Mesenchymal stem cell (in vitro differentiated cells and primary cell): ENCODE measurements at regions not wholly inside any gene's neighbourhood (a gene's known extent, or its start where the extent isn't known, plus 50 kb on each side); places are given as distances from the start of the nearest gene placed in this dataset.

ENCODE experiments used
- DNase-seq: peaks from one replicate; pipeline ENCODE4 v3.0.0-alpha.2; 2013
- H2AFZ ChIP-seq: one replicate; pipeline ENCODE4 v1.6.1; 2013; ENCODE audit warnings: low read depth, mild to moderate bottlenecking, control low read depth, inconsistent platforms, low read length, moderate library complexity
- H2AK5ac ChIP-seq: 2 replicates; pipeline ENCODE4 v1.6.1; 2013; ENCODE audit warnings: low read length, moderate library complexity, mild to moderate bottlenecking, inconsistent platforms; ENCODE audit not compliant: severe bottlenecking
- H2BK120ac ChIP-seq: one replicate; pipeline ENCODE4 v1.6.1; 2013; ENCODE audit warnings: low read depth, mild to moderate bottlenecking, inconsistent platforms, low read length, moderate library complexity
- H2BK12ac ChIP-seq, 2 experiments: one replicate each; pipeline ENCODE4 v1.6.1; 2013; ENCODE audit warnings: inconsistent platforms in 2 of 2, low read length in 2 of 2, mild to moderate bottlenecking in 2 of 2, moderate library complexity in 2 of 2, control low read depth in 1 of 2
- H2BK15ac ChIP-seq: one replicate; pipeline ENCODE4 v1.6.1; 2013; ENCODE audit warnings: mild to moderate bottlenecking, low read depth, inconsistent platforms; ENCODE audit not compliant: poor library complexity, severe bottlenecking
- H2BK5ac ChIP-seq: 2 replicates; pipeline ENCODE4 v1.6.1; 2013; ENCODE audit warnings: low read depth, mild to moderate bottlenecking, low read length, control low read depth, inconsistent platforms; ENCODE audit not compliant: poor library complexity, severe bottlenecking
- H3K14ac ChIP-seq, 2 experiments: one replicate each; pipeline ENCODE4 v1.6.1; 2013; ENCODE audit warnings: inconsistent platforms in 2 of 2, low read length in 2 of 2, control low read depth in 1 of 2, mild to moderate bottlenecking in 1 of 2, moderate library complexity in 1 of 2
- H3K18ac ChIP-seq, 2 experiments: one replicate each; pipeline ENCODE4 v1.6.1; 2013; ENCODE audit warnings: inconsistent platforms in 2 of 2, low read length in 2 of 2, control low read depth in 1 of 2, low read depth in 1 of 2, mild to moderate bottlenecking in 1 of 2
- H3K23ac ChIP-seq, 2 experiments: one replicate each; pipeline ENCODE4 v1.6.1; 2013; ENCODE audit warnings: inconsistent platforms in 2 of 2, low read length in 2 of 2, mild to moderate bottlenecking in 2 of 2, moderate library complexity in 2 of 2, control low read depth in 1 of 2
- H3K27ac ChIP-seq: 2 replicates; pipeline ENCODE4 v1.5.1; 2013; ENCODE audit warnings: mild to moderate bottlenecking, moderate library complexity, low read length, control low read depth, inconsistent platforms; ENCODE audit not compliant: poor library complexity, severe bottlenecking
- H3K27me3 ChIP-seq, 2 experiments: 2 replicates each; pipeline versions ENCODE4 v1.6.1 to v1.7.0; 2013; ENCODE audit warnings: low read length in 2 of 2, mild to moderate bottlenecking in 2 of 2, moderate library complexity in 2 of 2, control low read depth in 1 of 2, inconsistent platforms in 1 of 2; ENCODE audit not compliant: control insufficient read depth in 1 of 2, insufficient read depth in 1 of 2
- H3K36me3 ChIP-seq, 2 experiments: 2 replicates each; pipeline versions ENCODE4 v1.6.1 to v1.7.0; 2013; ENCODE audit warnings: low read length in 2 of 2, control low read depth in 1 of 2, inconsistent platforms in 1 of 2, low read depth in 1 of 2, mild to moderate bottlenecking in 1 of 2; ENCODE audit not compliant: insufficient read depth in 2 of 2, control insufficient read depth in 1 of 2
- H3K4ac ChIP-seq, 2 experiments: one replicate each; pipeline ENCODE4 v1.6.1; 2013; ENCODE audit warnings: inconsistent platforms in 2 of 2, low read length in 2 of 2, mild to moderate bottlenecking in 2 of 2, moderate library complexity in 2 of 2, control low read depth in 1 of 2, low read depth in 1 of 2
- H3K4me1 ChIP-seq: 2 replicates; pipeline ENCODE4 v1.6.1; 2013; ENCODE audit warnings: low read depth, low read length, control low read depth; ENCODE audit not compliant: control insufficient read depth, insufficient read depth
- H3K4me2 ChIP-seq: 2 replicates; pipeline ENCODE4 v1.6.1; 2013; ENCODE audit warnings: low read length, mild to moderate bottlenecking, inconsistent platforms; ENCODE audit not compliant: poor library complexity, severe bottlenecking
- H3K4me3 ChIP-seq, 2 experiments: 2 replicates each; pipeline versions ENCODE4 v1.5.1 to v1.7.0; 2013; ENCODE audit warnings: low read length in 2 of 2, mild to moderate bottlenecking in 2 of 2, control low read depth in 1 of 2, low read depth in 1 of 2; ENCODE audit not compliant: insufficient read depth in 1 of 2
- H3K79me1 ChIP-seq: replicated peaks from 2 replicates; pipeline ENCODE4 v1.6.1; 2013; ENCODE audit warnings: mild to moderate bottlenecking, control low read depth, low read length, inconsistent platforms; ENCODE audit not compliant: poor library complexity, severe bottlenecking
- H3K9ac ChIP-seq: 2 replicates; pipeline ENCODE4 v1.7.0; 2013; ENCODE audit warnings: mild to moderate bottlenecking, low read length, moderate library complexity
- H3K9me3 ChIP-seq: 2 replicates; pipeline ENCODE4 v1.7.0; 2013; ENCODE audit warnings: mild to moderate bottlenecking, low read length; ENCODE audit not compliant: control insufficient read depth
- H4K8ac ChIP-seq: one replicate; pipeline ENCODE4 v1.6.1; 2013; ENCODE audit warnings: inconsistent platforms, mild to moderate bottlenecking, low read length, moderate library complexity
- H4K91ac ChIP-seq: one replicate; pipeline ENCODE4 v1.6.1; 2013; ENCODE audit warnings: mild to moderate bottlenecking, low read length, inconsistent platforms
- WGBS: methylation state at CpG from one replicate; pipeline ENCODE4 v1.1.7; 2013; ENCODE audit warnings: mixed read lengths; 5-methylcytosine and 5-hydroxymethylcytosine counted together

DNA sequence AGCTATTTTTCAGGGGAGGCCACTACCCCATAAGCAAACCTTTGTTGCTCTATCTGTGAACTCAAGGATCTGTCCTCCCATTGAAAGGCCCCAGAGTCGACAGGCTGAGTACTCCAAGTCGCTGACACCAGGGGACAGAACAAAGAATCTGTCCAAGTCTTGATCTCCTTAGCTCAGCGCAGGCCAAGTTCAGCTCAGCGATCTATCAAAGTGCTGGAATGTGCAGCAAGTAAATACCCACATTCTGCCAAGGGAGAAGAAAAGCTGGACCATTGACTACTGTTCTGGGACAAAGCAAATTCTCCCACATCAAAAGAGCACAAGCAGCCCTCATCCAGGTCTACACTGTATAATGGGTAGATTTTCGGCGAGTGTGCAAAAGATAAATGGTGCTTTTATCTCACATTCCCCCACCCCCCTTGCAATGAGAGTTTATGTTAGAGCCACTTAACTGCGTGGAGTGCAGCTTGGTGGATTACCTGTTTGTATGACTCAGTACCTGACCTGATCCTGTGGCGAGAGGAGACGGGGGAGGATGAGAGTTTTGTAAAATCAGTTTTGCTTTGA lies 391.7 kb upstream of the SGCG start:
- Histone ChIP-seq H3K18ac (no peak overlapping the region), H2BK120ac (no peak overlapping the region), H2BK15ac (no peak overlapping the region), H3K79me1 (no peaks in the 10 kb centered on the region), H3K4me3 (no peak overlapping the region), H3K14ac (no peak overlapping the region), H4K91ac (no peak overlapping the region), H3K9me3 (no peaks in the 10 kb centered on the region), H2AFZ (no peak overlapping the region), H2AK5ac (no peak overlapping the region), H3K4ac (no peak overlapping the region), H3K27ac (no peak overlapping the region), H3K27me3 (peaks cover 0 to 24% of the 10 kb centered on the region in 2 experiments), H3K4me2 (no peak overlapping the region), H3K9ac (no peak overlapping the region), H2BK12ac (no peak overlapping the region), H2BK5ac (no peak overlapping the region), H3K36me3 (no peaks in the 10 kb centered on the region), H4K8ac (no peak overlapping the region), H3K4me1 (peaks cover 4% of the 10 kb centered on the region), H3K23ac (no peak overlapping the region)
- no peak for DNase-seq
- 69% methylated on average over 5 of the region's 9 CpGs for WGBS

GRCh38 chr13:22789916-22790315 lies 390.9 kb upstream of the SGCG start:
- Histone ChIP-seq H3K4me1 (peaks cover 4% of the 10 kb centered on the region), H3K4ac (no peak overlapping the region), H3K4me3 (no peak overlapping the region), H2BK5ac (no peak overlapping the region), H2AK5ac (no peak overlapping the region), H3K79me1 (no peaks in the 10 kb centered on the region), H4K91ac (no peak overlapping the region), H3K14ac (no peak overlapping the region), H2AFZ (no peak overlapping the region), H3K36me3 (no peaks in the 10 kb centered on the region), H3K18ac (no peak overlapping the region), H3K4me2 (no peak overlapping the region), H3K23ac (no peak overlapping the region), H3K27me3 (peaks cover 0 to 24% of the 10 kb centered on the region in 2 experiments), H4K8ac (no peak overlapping the region), H3K27ac (no peak overlapping the region), H3K9me3 (no peaks in the 10 kb centered on the region), H2BK12ac (no peak overlapping the region), H3K9ac (no peak overlapping the region), H2BK120ac (no peak overlapping the region), H2BK15ac (no peak overlapping the region)
- WGBS: 47% methylated on average over 3 of the region's 3 CpGs
- DNase-seq: no peak

- Histone ChIP-seq H3K27ac (peak overlapping the region; percentile 24), H3K79me1 (no peaks in the 10 kb centered on the region), H3K4me3 (no peak overlapping the region), H3K14ac (no peak overlapping the region), H2AK5ac (no peak overlapping the region), H2BK15ac (no peak overlapping the region), H3K4me1 (peaks cover 4% of the 10 kb centered on the region), H3K27me3 (peaks cover 0 to 24% of the 10 kb centered on the region in 2 experiments), H2BK12ac (no peak overlapping the region), H3K9ac (no peak overlapping the region), H2BK120ac (no peak overlapping the region), H3K36me3 (no peaks in the 10 kb centered on the region), H3K9me3 (no peaks in the 10 kb centered on the region), H3K23ac (no peak overlapping the region), H2BK5ac (no peak overlapping the region), H4K91ac (no peak overlapping the region), H3K4ac (no peak overlapping the region), H4K8ac (no peak overlapping the region), H3K18ac (no peak overlapping the region), H2AFZ (no peak overlapping the region), H3K4me2 (no peak overlapping the region)
- DNase-seq: no peak
- WGBS: 79% methylated on average over 10 of the region's 10 CpGs
These were observed 387.1 kb upstream of the SGCG start for GRCh38 chr13:22793598-22794134.

- Histone ChIP-seq H2BK15ac (no peak overlapping the region), H4K91ac (no peak overlapping the region), H3K4me3 (peak overlapping the region in 1 of 2 experiments; percentile 12), H3K4me1 (no peaks in the 10 kb centered on the region), H3K4me2 (no peak overlapping the region), H2AK5ac (peak overlapping the region; percentile 59), H3K79me1 (no peaks in the 10 kb centered on the region), H3K9me3 (no peaks in the 10 kb centered on the region), H3K4ac (no peak overlapping the region), H3K27me3 (no peaks in the 10 kb centered on the region), H3K18ac (no peak overlapping the region), H2AFZ (no peak overlapping the region), H3K14ac (no peak overlapping the region), H2BK5ac (no peak overlapping the region), H3K36me3 (no peaks in the 10 kb centered on the region), H2BK120ac (no peak overlapping the region), H4K8ac (no peak overlapping the region), H3K23ac (no peak overlapping the region), H3K9ac (peak overlapping the region; percentile 30), H3K27ac (no peak overlapping the region), H2BK12ac (no peak overlapping the region)
- WGBS: 78% methylated on average over 5 of the region's 5 CpGs
- no peak for DNase-seq
These were observed 380.0 kb upstream of the SGCG start for GRCh38 chr13:22800526-22801401.
